ENCODE measurements at regions not wholly inside any gene's neighbourhood (a gene's known extent, or its start where the extent isn't known, plus 50 kb on each side); places are given as distances from the start of the nearest gene placed in this dataset.
"Not testable (repeated sequence)": the region's sequence is repeated elsewhere in the genome, so short reads cannot be mapped to it uniquely, and the experiment has no call there.

- DNase-seq = no peak
These were observed 60.2 kb downstream of the GLUL start for GRCh38 chr1:182331387-182331786.

- DNase-seq = no peak
These were observed 61.3 kb downstream of the GLUL start for GRCh38 chr1:182330303-182330702.

GRCh38 chr1:182329471-182329870 lies 62.1 kb downstream of the GLUL start:
- no peak for DNase-seq

GRCh38 chr1:182328591-182328990 lies 63.0 kb downstream of the GLUL start:
- no peak for DNase-seq

GRCh38 chr1:182325339-182325738 lies 66.3 kb downstream of the GLUL start:
- no peak for DNase-seq

GRCh38 chr1:182321532-182321931 lies 70.1 kb downstream of the GLUL start:
- DNase-seq = not testable (repeated sequence)

GRCh38 chr1:182317611-182318161 lies 73.9 kb downstream of the GLUL start:
- no peak for DNase-seq

- not testable (repeated sequence) for DNase-seq
These were observed 75.1 kb downstream of the GLUL start for GRCh38 chr1:182316454-182316853.

- DNase-seq = no peak
These were observed 76.4 kb downstream of the GLUL start for GRCh38 chr1:182315167-182315556.

- no peak for DNase-seq
These were observed 81.8 kb downstream of the GLUL start for GRCh38 chr1:182309631-182310351.

GRCh38 chr1:182308826-182309225 lies 82.8 kb downstream of the GLUL start:
- DNase-seq = no peak

- DNase-seq = not testable (repeated sequence)
These were observed 84.1 kb downstream of the GLUL start for GRCh38 chr1:182307486-182307885.

- DNase-seq = no peak
These were observed 85.7 kb downstream of the GLUL start for GRCh38 chr1:182305861-182306260.

- DNase-seq = no peak
These were observed 87.0 kb downstream of the GLUL start for GRCh38 chr1:182304627-182305026.

- no peak for DNase-seq
These were observed 87.4 kb downstream of the GLUL start for GRCh38 chr1:182304218-182304617.

- DNase-seq = no peak
These were observed 87.8 kb downstream of the GLUL start for GRCh38 chr1:182303778-182304177.

- no peak for DNase-seq
These were observed 90.0 kb downstream of the GLUL start for GRCh38 chr1:182301467-182302198.

GRCh38 chr1:182301026-182301436 lies 90.6 kb downstream of the GLUL start:
- DNase-seq = no peak

GRCh38 chr1:182299728-182300616 lies 91.6 kb downstream of the GLUL start:
- no peak for DNase-seq

GRCh38 chr1:182299054-182299727 lies 92.4 kb downstream of the GLUL start:
- not testable (repeated sequence) for DNase-seq

GRCh38 chr1:182297335-182297734 lies 94.3 kb downstream of the GLUL start:
- no peak for DNase-seq

GRCh38 chr1:182295697-182296096 lies 95.9 kb downstream of the GLUL start:
- no peak for DNase-seq
